Lung microvascular endothelial cell (primary cell): ENCODE measurements at regions not wholly inside any gene's neighbourhood (a gene's known extent, or its start where the extent isn't known, plus 50 kb on each side); places are given as distances from the start of the nearest gene placed in this dataset.
A peak's percentile ranks its signal among the peaks of the same experiment; 100 is the strongest.

Experiments used
- DNase-seq, 2 donors: peaks; one replicate each; pipeline versions ENCODE4 v3.0.0 to v3.0.0-alpha.2; 2010; ENCODE audit warnings: low read depth in 2 of 2

GRCh38 chr18:40962784-40963183 lies 992.2 kb upstream of the PIK3C3 start:
- DNase-seq, result peak; percentile 5 to 34

GRCh38 chr18:40957533-40958070 lies 997.4 kb upstream of the PIK3C3 start:
- DNase-seq, result no peak

- DNase-seq, result no peak
These were observed 998.8 kb upstream of the PIK3C3 start for GRCh38 chr18:40956213-40956612.

- no peak for DNase-seq
These were observed 999.7 kb upstream of the PIK3C3 start for GRCh38 chr18:40955351-40955750.

GRCh38 chr18:40949114-40949950 lies 1005.7 kb upstream of the PIK3C3 start:
- no peak for DNase-seq

- no peak for DNase-seq
These were observed 1010.5 kb upstream of the PIK3C3 start for GRCh38 chr18:40944576-40944975.

GRCh38 chr18:40939656-40940515 lies 1015.1 kb upstream of the PIK3C3 start:
- DNase-seq, result no peak

- DNase-seq, result no peak
These were observed 1016.4 kb upstream of the PIK3C3 start for GRCh38 chr18:40938615-40939014.

GRCh38 chr18:40937386-40937785 lies 1017.6 kb upstream of the PIK3C3 start:
- DNase-seq, result peak in 1 of 2 donors; percentile 8

GRCh38 chr18:40935423-40935822 lies 1019.6 kb upstream of the PIK3C3 start:
- peak; percentile 20 to 28 for DNase-seq

- no peak for DNase-seq
These were observed 1022.2 kb upstream of the PIK3C3 start for GRCh38 chr18:40932862-40933261.

- DNase-seq, result no peak
These were observed 1024.7 kb upstream of the PIK3C3 start for GRCh38 chr18:40930211-40930882.

- DNase-seq, result no peak
These were observed 1025.6 kb upstream of the PIK3C3 start for GRCh38 chr18:40929399-40929798.

GRCh38 chr18:40926679-40927078 lies 1028.4 kb upstream of the PIK3C3 start:
- no peak for DNase-seq

- no peak for DNase-seq
These were observed 1029.9 kb upstream of the PIK3C3 start for GRCh38 chr18:40925071-40925541.

GRCh38 chr18:40921845-40922629 lies 1033.0 kb upstream of the PIK3C3 start:
- DNase-seq, result no peak

- no peak for DNase-seq
These were observed 1038.0 kb upstream of the PIK3C3 start for GRCh38 chr18:40917056-40917455.

- DNase-seq, result no peak
These were observed 1039.3 kb upstream of the PIK3C3 start for GRCh38 chr18:40915724-40916123.

GRCh38 chr18:40911582-40912254 lies 1043.3 kb upstream of the PIK3C3 start:
- DNase-seq, result no peak

- DNase-seq, result no peak
These were observed 1044.0 kb upstream of the PIK3C3 start for GRCh38 chr18:40911041-40911440.
